ENCODE measurements at regions not wholly inside any gene's neighbourhood (a gene's known extent, or its start where the extent isn't known, plus 50 kb on each side); places are given as distances from the start of the nearest gene placed in this dataset.
"Not testable (repeated sequence)": the region's sequence is repeated elsewhere in the genome, so short reads cannot be mapped to it uniquely, and the experiment has no call there.

DNA sequence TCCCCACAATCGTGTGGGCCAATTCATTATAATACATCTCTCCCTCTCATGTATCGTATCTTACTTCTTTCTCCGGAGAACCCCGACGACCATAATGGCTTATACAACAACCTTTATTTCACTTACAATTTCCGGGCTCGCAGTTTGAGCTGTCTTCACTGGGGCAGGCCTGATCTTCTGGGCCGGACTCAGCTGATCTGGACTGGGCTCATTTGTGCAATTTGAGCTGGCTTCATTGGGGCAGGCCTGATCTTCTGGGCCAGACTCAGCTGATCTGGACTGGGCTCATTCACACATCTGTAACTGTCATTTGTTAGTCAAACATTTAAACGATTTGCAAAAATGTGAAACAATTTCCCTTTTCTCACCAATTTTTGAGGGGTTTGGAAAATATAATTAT is 171.5 kb upstream of the FRG1 start:
- DNase-seq (ENCODE audit: low read depth) = no peak

DNA sequence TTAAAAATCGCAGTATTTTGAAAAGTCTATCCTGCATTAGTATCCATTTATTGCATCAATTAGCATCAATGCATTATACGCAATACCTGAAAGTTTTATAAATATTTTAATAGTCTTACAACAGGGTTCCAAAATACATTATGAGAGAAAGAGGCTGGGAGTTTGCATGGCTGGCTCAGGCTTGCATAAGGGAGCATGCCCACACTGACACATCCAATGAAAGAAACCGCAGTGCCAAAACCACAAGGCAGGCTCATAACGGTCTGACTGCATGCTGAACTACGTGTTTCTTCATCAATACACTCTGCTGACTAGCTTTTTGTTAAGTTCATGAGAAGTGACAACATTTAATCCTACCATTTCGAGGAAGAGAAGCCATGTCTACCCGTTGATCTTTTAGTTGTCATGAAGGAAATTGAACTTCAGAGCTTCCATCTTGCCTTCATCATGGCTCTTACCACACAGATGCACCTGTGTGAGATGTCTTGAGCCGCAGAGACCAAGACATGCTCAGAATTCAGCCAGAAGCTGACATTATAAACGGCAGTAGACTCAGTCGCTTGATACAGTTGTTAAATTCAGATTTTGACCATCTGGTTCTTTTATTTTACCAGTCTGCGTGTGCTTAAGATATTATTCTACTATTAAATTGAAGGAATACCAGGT is 168.8 kb upstream of the FRG1 start:
- DNase-seq (ENCODE audit: low read depth) = no peak

DNA sequence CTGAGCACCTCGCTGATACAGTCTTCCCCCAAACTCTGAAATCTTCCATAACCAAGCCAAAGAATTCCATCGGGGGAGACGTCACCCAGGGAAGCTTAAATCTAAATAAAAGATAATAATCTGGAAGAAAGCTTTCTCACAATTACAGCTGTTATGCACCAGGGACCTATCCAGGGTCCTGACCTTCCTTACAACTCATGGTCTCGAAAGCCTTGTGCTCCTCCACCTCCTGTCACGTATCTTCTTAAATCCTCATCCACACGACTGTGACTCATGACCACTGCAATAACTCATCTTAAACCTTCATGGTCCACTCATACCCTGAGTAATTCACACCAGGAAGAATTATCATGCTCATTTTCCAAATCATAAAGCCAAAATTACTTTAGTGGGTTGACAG is 166.8 kb upstream of the FRG1 start:
- DNase-seq (ENCODE audit: low read depth) = no peak

DNA sequence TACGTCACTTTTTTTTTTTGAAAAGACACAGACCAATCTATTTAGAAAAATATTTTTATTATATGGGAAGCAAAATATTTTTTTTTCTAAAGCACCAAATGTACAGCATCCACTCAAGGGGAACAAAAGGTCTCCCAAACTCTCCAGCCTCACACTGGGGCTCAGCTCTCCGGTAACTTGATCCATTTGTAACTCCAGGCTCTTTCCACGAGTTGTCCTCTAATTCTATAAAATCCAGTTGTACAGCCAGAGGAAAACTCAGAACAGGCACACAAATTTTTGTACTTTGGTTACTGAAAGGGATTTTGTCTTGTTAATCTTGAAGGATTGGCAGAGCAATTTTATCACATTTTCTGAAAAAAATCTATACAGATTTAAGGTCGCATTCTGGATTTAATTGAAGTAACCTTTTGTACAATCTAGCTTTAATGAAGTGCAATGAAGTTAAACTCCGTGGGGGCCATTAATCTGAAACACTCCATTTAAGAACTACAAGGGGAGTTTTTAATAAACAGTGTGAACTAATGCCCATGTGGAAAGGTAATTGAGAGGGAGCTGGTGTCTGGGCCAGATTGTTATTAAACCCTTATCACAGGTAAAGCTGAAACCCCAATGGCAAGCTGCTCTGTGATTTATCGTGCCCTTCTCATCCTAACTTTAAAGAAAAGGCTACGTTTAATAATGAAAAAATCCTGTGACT is 161.2 kb upstream of the FRG1 start:
- no peak for DNase-seq (ENCODE audit: low read depth)

DNA sequence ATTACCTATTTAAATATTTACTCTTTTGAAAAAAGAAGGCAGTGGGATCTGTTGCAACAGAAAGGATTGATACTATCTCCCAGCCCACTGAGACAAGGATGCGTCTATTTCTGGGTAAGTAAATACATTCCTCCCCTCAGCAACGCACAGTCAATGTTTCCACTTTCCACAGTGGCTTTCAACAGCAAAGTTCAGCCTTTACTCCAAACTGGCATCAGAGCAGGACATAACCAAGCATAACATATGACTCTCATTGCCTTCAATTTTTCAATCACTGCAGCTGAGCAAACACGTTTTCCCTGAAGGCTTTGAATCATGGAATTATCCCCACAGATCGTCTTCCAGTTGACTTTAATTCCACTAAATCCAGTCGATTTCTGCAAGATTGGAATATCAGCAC is 160.3 kb upstream of the FRG1 start:
- DNase-seq (ENCODE audit: low read depth) = no peak

DNA sequence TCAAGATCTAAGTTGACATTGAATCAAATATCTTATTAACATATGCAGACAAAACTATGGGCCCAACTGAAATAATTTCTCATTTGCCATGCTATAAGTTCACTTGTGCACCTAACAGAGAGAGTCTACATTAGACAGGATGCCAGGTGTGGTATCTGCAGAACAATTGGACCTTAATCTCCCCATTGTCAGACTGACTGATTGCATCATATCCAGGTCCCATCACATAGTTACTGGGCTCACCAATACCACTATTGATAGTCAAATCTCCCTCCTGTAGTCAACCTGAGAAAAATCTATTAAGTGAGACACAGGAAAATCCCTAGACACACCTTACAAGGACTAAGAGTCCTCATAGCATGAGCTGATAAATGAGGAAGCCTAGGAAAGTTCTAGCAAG is 156.0 kb upstream of the FRG1 start:
- no peak for DNase-seq (ENCODE audit: low read depth)

DNA sequence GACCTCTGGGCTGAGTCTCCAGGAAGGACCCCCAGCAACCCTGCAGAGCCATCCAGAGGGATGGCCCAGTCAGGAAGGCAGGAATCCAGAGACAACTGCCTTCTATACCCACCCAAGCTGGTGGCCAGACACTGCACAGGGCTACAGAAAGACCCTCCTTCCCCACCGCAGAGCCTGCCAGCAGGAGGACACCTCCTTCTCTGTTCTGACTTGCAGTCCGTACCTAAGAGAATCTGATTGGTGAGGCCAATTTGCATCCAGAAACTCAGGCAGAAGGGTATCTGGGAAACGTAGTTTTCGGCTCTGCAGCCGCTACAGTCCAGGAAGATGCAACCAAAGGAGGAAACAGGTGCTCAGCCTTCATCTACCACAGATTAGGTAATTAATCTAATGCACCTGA is 155.4 kb upstream of the FRG1 start:
- no peak for DNase-seq (ENCODE audit: low read depth)

DNA sequence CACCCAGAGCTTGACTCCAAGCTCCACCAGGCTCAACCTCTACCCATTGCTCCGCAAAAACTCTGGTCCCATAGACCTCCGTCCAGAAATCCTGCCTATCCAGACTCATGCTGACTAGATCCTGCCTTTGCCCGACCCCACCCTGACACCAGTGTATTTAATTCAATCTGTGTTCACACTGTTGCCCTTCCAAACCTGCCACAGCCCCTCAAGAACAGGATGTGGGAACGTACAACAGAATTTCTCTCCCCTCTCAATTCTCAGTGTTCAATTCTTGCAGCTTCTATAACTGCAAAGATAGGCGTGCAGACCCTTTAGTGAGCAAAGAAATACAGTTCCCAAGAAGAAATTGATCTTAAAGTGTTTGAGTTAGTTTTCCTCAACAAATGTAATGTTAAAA is 154.2 kb upstream of the FRG1 start:
- DNase-seq (ENCODE audit: low read depth) = no peak

DNA sequence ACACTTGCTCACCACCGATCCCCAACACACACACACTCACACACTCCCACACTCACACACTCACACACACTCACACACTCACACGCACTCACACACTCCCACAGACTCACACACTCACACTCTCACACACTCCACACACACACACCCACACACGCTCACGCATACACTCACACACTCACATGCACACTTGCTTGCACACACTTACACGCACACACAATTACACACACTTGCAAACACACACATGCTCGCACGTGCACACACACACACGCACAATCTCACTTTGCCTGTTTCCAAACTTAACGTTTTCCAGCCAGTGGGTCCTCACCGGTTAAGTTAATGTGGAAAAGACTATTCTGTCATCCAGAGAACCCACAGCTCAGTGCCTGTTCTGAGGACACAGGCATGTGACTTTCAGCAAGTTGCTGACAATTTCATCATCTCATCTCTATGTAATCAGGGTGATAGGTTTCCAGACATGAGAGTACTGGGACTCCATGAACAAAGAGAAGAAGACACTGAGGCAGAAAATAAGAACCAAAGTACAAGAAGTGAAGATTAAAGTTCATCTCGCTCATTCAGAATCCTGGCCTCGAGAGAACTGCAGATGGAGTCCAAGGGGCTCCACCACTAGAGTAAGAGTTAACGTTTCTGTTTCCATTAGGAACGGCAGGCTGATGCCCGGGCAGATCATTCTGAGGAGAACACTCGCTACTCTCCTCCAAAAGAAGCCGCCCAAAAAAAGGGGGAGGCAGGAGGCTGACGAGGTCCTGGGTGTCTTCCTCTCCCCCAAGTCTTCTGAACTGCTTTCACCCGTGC is 153.2 kb upstream of the FRG1 start:
- no peak for DNase-seq (ENCODE audit: low read depth)

DNA sequence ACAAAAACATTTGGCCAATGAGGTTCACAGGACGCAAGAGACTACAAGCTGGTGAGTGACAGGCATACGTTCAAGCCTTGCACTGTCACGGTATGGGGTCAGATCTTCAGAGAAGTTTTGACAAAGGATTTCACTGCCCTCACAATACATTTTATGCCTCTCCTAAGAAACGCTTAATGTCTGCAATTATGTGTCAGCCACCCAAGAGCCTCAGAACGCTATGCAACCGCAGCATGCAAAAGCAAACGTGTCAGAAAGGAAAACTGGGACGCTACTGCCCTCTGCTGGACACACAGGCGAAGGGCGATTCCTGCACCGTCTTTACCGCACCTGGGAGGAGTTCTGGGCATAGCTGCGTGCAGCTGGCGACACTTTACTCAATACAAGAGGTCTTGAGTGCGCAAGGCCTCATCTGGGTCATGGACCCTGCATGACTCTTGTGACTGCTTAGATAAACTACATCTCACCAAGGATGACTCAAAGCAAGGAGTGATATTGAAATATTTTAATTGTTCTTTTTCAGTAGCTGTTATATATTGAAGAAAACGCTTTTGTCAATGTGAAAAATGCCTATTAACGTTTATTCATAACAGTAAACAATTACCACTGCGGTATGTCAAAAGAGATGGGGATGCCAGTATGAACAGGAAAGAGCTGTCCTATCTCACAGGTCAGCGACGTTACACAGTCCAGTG is 147.6 kb upstream of the FRG1 start:
- DNase-seq (ENCODE audit: low read depth) = peak; percentile 24

DNA sequence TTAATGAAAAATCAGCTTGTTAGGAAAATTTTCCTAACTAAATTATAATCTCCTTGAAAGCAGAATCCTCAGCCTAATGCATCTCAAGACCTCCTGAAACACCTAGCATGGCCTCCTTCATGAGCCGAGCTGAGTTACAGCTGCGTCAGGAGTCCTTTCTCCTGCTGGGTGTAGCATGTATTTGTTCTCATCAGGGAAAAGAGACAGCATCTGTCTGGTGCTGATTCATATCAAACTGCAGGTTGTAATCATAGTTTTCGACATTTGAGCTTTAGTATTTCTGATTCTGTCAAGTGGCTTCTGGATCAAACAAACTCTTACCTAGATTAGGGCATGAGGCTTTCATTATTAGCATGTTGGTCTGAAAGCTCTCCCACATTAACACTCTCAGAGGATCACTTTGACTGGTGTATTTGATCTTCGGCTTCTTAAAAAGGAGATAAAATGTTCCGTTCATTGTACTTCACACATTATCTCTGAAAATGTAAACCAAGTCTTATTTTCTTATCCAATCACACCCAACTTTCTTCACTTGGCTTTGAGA is 140.1 kb upstream of the FRG1 start:
- no peak for DNase-seq (ENCODE audit: low read depth)

DNA sequence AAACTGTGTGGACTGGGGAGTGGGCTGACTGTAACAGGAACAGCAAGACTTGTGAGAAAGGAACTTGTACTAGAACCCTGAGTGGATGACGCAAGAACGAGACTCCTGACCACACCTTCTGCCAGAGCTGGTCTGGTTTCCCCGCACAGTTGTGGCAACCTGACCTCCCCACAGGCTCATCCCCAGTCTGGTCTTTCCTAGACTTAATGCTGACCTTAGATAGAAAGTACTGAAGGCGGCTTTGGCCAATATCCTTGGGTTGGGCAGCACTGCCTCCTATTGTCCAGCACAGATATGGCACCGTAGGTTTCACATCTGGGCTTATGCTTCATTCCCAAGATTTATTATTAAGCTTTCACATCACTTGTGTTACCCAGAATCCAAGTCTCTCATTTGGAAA is 137.8 kb upstream of the FRG1 start:
- DNase-seq (ENCODE audit: low read depth) = no peak

DNA sequence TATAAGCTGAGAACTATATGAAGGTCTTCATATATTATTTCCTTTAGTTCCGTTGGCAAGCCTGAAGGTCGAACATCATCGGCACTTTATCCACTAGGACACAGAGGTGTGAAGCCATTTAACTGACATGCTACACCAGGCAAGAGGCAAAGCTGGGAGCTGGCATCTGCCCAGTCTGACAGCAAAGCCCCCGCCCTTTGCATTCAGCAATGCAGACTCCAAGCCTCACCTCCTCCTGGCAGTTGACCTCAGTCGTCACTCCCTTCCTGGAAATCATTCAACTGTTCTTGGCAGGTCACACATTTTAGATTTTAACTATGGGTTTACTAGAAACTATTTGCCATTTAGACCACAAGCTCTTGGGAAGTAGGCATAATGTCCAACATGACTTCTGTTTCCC is 135.8 kb upstream of the FRG1 start:
- no peak for DNase-seq (ENCODE audit: low read depth)

DNA sequence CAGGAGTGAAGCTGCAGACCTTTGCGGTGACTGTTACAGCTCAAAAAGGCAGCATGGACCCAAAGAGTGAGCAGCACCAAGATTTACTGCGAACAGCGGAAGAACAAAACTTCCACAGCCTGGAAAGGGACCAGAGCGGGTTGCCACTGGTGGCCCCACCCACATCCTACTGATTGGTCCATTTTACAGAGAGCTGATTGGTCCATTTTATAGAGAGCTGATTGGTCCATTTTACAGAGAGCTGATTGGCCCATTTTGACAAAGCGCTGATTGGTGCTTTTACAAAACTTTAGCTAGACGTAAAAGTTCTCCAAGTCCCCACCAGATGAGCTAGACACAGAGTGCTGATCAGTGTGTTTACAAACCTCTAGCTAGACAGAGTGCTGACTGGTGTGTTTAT is 134.2 kb upstream of the FRG1 start:
- DNase-seq (ENCODE audit: low read depth) = no peak

DNA sequence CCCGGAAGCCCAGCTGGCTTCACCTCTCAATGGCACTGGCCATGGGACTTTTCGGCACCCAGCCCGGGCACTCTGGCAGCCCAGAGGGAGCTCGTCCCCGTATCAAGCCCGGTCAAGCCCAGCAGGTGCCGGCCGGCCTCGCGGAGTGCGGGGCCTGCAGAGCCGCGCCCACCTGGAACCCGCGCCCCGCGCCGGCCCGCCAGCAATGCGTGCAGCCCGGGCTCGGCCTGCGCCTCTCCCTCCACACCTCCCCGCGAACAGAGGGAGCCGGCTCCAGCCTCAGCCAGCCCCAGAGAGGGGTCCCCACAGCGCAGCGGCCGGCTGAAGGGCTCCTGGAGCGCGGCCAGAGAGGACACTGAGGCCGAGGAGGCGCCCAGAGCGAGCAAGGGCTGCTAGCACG is 133.6 kb upstream of the FRG1 start:
- DNase-seq (ENCODE audit: low read depth) = no peak

DNA sequence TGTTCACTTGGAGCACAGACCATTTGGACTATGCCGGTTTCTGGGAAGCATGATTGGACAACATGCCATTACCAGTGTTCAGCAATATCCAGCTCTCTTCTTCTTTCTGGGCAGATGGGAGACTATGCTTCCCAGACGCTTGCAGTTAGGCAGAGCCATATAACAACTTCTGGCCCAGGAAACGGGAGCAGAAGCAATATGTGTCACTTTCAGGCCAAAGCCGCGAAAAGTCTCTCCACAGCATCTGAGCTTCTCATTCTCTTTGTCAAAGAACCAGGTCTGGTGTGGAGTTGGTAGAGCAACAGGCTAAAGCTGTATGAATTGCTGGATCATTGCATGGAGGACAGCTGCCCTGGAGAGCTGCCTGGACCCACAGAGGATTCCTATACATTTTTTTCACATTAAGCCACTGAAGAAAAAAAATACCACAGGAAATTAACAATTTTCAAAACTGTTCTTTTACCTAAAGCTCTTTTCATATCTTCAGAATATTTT is 131.4 kb upstream of the FRG1 start:
- DNase-seq (ENCODE audit: low read depth) = no peak

DNA sequence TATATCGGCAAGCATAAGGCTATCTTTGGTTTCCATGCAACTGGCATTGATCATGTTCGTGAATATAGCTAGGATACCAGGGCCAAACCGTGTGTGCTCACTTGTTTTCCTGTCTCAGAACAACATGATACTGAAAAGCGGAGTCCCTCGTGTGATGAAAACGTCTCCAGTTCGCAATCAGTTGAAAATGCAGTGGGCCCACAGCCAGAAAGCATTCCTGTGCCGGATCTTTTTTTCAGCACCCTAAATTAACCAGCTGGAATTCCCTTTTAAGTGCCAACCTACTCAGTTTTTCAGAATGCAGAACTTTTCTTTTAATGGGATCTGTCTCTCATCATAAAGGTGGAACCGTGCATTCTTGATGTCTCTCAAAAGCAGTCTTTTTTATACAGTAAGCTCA is 130.8 kb upstream of the FRG1 start:
- DNase-seq (ENCODE audit: low read depth) = no peak

DNA sequence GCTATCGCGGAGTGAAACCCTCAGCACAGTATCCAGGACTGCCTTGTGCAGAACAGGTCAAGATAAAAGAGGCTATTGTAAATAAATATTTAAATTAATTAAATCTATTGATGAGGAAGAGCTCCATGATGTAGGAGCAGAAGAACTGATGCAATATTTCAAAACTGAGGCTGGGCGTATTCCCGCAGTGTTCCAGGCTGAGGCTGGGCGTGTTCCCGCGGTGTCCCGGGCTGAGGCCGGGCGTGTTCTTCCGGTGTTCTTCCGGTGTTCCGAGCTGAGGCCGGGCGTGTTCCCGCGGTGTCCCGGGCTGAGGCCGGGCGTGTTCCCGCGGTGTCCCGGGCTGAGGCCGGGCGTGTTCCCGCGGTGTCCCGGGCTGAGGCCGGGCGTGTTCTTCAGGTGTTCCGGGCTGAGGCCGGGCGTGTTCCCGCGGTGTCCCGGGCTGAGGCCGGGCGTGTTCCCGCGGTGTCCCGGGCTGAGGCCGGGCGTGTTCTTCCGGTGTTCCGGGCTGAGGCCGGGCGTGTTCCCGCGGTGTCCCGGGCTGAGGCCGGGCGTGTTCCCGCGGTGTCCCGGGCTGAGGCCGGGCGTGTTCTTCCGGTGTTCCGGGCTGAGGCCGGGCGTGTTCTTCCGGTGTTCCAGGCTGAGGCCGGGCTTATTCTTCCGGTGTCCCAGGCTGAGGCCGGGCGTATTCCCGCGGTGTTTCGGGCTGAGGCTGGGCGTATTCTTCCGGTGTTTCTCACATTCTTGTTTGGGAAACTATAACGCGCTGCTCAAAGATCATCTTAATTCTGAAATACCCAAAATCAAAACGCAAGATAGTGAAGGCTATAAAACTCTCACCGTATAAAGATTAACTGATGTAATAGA is 130.1 kb upstream of the FRG1 start:
- DNase-seq (ENCODE audit: low read depth) = not testable (repeated sequence)

DNA sequence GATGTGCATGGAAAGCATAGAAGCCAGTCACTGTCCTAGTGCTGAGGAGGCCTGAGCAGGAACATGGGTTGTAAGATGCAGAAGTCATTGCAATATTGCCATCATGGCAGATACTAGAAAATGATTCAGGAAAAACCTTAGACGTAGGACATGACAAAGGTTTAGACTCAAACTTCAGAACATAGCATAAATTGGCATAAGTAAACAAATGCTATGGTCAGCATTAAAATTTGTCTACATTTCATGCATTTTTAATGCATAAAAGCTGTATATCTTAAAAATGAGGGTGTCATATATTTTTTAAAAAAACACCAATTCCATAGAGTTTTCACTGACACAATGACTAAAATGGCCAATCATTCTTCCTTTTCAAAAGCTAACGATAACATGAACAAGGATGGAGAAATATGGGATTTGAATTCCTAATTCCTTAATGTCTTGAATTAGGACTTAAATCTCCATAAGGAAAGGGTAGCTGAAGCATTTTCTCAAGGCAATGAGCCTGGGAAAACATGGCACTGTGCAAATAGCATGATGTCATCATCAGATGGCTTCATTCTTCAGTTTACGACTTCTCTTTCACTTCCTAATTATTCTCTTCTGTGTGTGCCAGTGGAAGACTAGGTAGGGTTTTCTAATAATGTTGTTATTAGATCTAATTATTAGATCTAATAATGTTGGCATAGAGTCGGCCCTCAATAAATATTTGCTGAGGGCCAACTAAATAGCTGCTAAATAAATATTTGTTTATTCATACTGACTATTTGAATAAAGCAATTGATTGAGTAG is 125.1 kb upstream of the FRG1 start:
- DNase-seq (ENCODE audit: low read depth) = no peak

DNA sequence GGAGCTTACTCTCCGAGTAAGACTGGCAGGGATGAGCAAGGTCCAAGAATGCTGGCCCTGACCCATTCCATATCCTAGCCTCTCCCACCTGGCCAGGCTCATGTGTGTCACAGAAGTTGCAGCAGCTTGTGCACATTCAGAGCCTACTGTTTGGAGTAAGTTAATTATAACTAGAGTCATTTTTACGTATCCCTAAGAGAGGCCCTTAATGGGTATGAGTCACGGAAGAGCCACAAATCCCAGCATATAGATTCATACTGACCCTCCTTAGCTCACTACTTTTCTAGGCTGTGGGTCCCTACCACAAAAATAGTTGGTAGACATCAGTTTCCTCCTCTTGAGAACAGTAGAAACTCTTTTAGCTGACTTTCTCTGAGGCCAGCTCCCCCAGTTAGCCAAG is 118.3 kb upstream of the FRG1 start:
- no peak for DNase-seq (ENCODE audit: low read depth)
